ENCODE measurements at regions not wholly inside any gene's neighbourhood (a gene's known extent, or its start where the extent isn't known, plus 50 kb on each side); places are given as distances from the start of the nearest gene placed in this dataset.

DNA sequence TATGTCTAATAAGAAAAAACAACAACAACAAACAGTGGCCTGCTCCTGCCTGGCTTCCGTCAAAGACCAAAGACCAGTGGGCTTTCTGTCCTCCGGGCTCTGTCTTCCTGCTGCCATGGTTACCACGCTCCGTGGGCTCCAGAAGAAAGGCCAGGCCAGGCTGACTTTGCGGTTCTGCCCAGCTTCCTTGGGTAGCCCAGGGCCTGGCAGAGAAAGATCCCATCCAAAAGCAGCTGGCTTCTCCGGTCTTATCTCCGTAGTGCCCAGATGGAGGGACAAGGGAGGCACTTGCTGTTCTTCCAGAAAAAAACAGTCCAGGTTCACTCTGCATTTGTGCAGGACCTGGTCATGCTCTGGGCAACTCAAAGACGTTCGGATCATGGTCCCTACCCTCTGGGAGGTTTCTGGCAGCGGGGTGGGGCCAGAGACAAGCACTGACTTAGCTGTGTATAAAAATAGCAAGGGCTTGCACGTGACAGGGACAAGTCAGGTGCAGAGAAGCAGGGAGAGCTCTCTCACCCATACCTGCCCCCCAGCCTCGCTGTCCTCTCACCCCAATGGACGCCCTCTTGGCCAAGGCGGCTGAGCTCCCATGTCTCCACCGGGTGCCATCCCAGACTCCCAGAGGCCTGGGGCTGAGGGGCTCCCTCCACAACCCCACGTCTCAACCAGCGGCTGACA is 212.2 kb downstream of the C9orf50 start:
- H2BK120ac ChIP-seq (ENCODE audit: low read depth, low read length): no peak overlapping the region
- no peak overlapping the region for H3K9ac ChIP-seq (ENCODE audit: low read depth, low read length)
- H3K4me1 ChIP-seq (ENCODE audit: control insufficient read depth, insufficient read depth, low read length): peaks cover 15% of the 10 kb centered on the region
- H2AK9ac ChIP-seq (replicated peaks; ENCODE audit: low read depth, low read length, poor library complexity): no peak overlapping the region
- ATAC-seq (ENCODE audit: low read depth): no peak
- TF ChIP-seq RFX5 (IDR thresholded peaks at IDR 0.05; ENCODE audit: low read depth, low read length): no peak
- no peak for TF ChIP-seq SMC3 (IDR thresholded peaks at IDR 0.05; ENCODE audit: low read depth, low read length)
- no peak for TF ChIP-seq POLR2A (IDR thresholded peaks at IDR 0.05; ENCODE audit: low read depth, low read length)
- no peak for TF ChIP-seq FOS (IDR thresholded peaks at IDR 0.05; ENCODE audit: low read depth, low read length)
- TF ChIP-seq RAD21 (IDR thresholded peaks at IDR 0.05; ENCODE audit: low read length): no peak
- no peaks in the 10 kb centered on the region; the same call in 1 of the 2 replicates for H3K9me3 ChIP-seq (ENCODE audit: control insufficient read depth, insufficient read depth, low read length)
- no peak overlapping the region for H3K27ac ChIP-seq (ENCODE audit: insufficient read depth, low read length)
- no peaks in the 10 kb centered on the region; a peak in 1 of 4 replicates for H3K79me1 ChIP-seq (ENCODE audit: low read depth in 1 of 2, low read length in 2 of 2)
- intact Hi-C loops (cut with micrococcal nuclease): no loop called here
- H3K36me3 ChIP-seq (ENCODE audit: control insufficient read depth, insufficient read depth, low read length): no peaks in the 10 kb centered on the region
- no peak overlapping the region for H3K18ac ChIP-seq (ENCODE audit: low read depth, low read length)
- 75% methylated on average over 4 of the region's 17 CpGs; no CpG with 5 or more reads in 1 of the 2 experiments for WGBS, 2 experiments (ENCODE audit: extremely low coverage in 2 of 2, insufficient read length in 1 of 2)
- H3K4me3 ChIP-seq (ENCODE audit: insufficient read depth, low read depth, low read length): no peak overlapping the region
- H3K9me1 ChIP-seq (ENCODE audit: insufficient read depth, low read length): 0 out of 2 replicates have a peak, but pooled peaks cover 5% of the 10 kb centered on the region
- no peak overlapping the region for H3K4ac ChIP-seq (ENCODE audit: low read depth, low read length)
- no peaks in the 10 kb centered on the region for H3K27me3 ChIP-seq (ENCODE audit: control insufficient read depth, insufficient read depth, low read length)
- ChIA-PET POLR2A (ENCODE audit: unreplicated experiment) (no interaction called here), CTCF (no interaction called here)
- dilution Hi-C loops (cut with HindIII; ENCODE audit: low sequenced_read_pairs, unreplicated experiment): no loop called here
- no peak overlapping the region for H2AK5ac ChIP-seq (ENCODE audit: low read depth, low read length)
- H4K91ac ChIP-seq (ENCODE audit: insufficient read depth, low read depth, low read length): no peak overlapping the region
- H3K14ac ChIP-seq (replicated peaks; ENCODE audit: low read depth, low read length): no peak overlapping the region
- BruUV-seq (replicated peaks): no TSS peak
- no peak overlapping the region for H4K8ac ChIP-seq (ENCODE audit: low read depth in 2 of 2, low read length in 2 of 2)
- H3K56ac ChIP-seq (ENCODE audit: extremely low read depth, insufficient read depth, low read length): no peak overlapping the region
- H2BK15ac ChIP-seq (ENCODE audit: low read depth, low read length): no peak overlapping the region
- H2BK5ac ChIP-seq (ENCODE audit: low read depth, low read length, poor library complexity, severe bottlenecking): no peak overlapping the region
- H4K20me1 ChIP-seq (ENCODE audit: insufficient read depth, low read length): no peaks in the 10 kb centered on the region
- no peak overlapping the region for H4K5ac ChIP-seq (ENCODE audit: low read depth, low read length)
- no peak overlapping the region for H2AFZ ChIP-seq (replicated peaks; ENCODE audit: low read length, poor library complexity)
- H2BK20ac ChIP-seq (ENCODE audit: low read depth, low read length): no peak overlapping the region
- DNase-seq: no peak
- in situ Hi-C loops (cut with MboI; ENCODE audit: low sequenced_read_pairs): no loop called here
- H3K4me2 ChIP-seq (ENCODE audit: low read depth, low read length): no peak overlapping the region
- no peak overlapping the region for H3K23ac ChIP-seq (ENCODE audit: low read depth, low read length)
